Left ventricle myocardium inferior (tissue), 1 donor: ENCODE measurements at regions not wholly inside any gene's neighbourhood (a gene's known extent, or its start where the extent isn't known, plus 50 kb on each side); places are given as distances from the start of the nearest gene placed in this dataset.
"Not testable (repeated sequence)": the region's sequence is repeated elsewhere in the genome, so short reads cannot be mapped to it uniquely, and the experiment has no call there.

ENCODE experiments used
- DNase-seq: peaks from one replicate; pipeline ENCODE4 v3.0.0-alpha.2; 2020
- H3K27ac ChIP-seq: fragments of 200-600 bp; replicated peaks from 2 replicates; pipeline ENCODE4 v1.8.0; 2021
- H3K27me3 ChIP-seq: fragments of 200-600 bp; 2 replicates; pipeline ENCODE4 v1.8.0; 2021; ENCODE audit warnings: low read depth
- H3K36me3 ChIP-seq: fragments of 200-600 bp; 2 replicates; pipeline ENCODE4 v1.8.0; 2021
- H3K4me1 ChIP-seq: fragments of 200-600 bp; 2 replicates; pipeline ENCODE4 v1.8.0; 2021
- H3K4me3 ChIP-seq: fragments of 200-600 bp; 2 replicates; pipeline ENCODE4 v1.8.0; 2021; ENCODE audit warnings: mild to moderate bottlenecking, moderate library complexity
- H3K9me3 ChIP-seq: fragments of 200-600 bp; replicated peaks from 2 replicates; pipeline ENCODE4 v1.8.0; 2021
- CTCF ChIP-seq: fragments of 200-600 bp; IDR thresholded peaks from 2 replicates; pipeline ENCODE4 v1.8.0; 2021; ENCODE audit warnings: antibody characterized with exemption, mild to moderate bottlenecking, borderline replicate concordance
- intact Hi-C: fragments of 100-400 bp; cut with micrococcal nuclease; formaldehyde crosslinking; loops from one replicate; pipeline ENCODE4 v1.11.0; 2022
- donor health status: DM: no; HTN: yes; CAD: no; lungs with severe emphysema.

GRCh38 chr2:44104855-44105271 lies 63.8 kb upstream of the PPM1B start:
- peaks cover 10% of the 10 kb centered on the region for H3K4me1 ChIP-seq
- DNase-seq: no peak
- no peaks in the 10 kb centered on the region for H3K9me3 ChIP-seq
- H3K27ac ChIP-seq: no peak overlapping the region
- H3K36me3 ChIP-seq: no peaks in the 10 kb centered on the region
- intact Hi-C loops: no loop called here
- no peak for TF ChIP-seq CTCF
- H3K4me3 ChIP-seq: no peak overlapping the region
- H3K27me3 ChIP-seq: no peaks in the 10 kb centered on the region

GRCh38 chr2:44106509-44106908 lies 62.2 kb upstream of the PPM1B start:
- H3K4me1 ChIP-seq, DNase-seq, H3K36me3 ChIP-seq, H3K4me3 ChIP-seq, H3K27me3 ChIP-seq, intact Hi-C loops, H3K9me3 ChIP-seq, H3K27ac ChIP-seq: not testable (repeated sequence)

GRCh38 chr2:44107086-44107740 lies 61.5 kb upstream of the PPM1B start:
- intact Hi-C loops: no loop called here

GRCh38 chr2:44107974-44108373 lies 60.7 kb upstream of the PPM1B start:
- H3K9me3 ChIP-seq: no peaks in the 10 kb centered on the region
- H3K27ac ChIP-seq: no peak overlapping the region
- H3K4me1 ChIP-seq: no peaks in the 10 kb centered on the region
- DNase-seq: no peak
- no peak overlapping the region for H3K4me3 ChIP-seq
- H3K36me3 ChIP-seq: no peaks in the 10 kb centered on the region
- no peak for TF ChIP-seq CTCF
- intact Hi-C loops: no loop called here
- H3K27me3 ChIP-seq: no peaks in the 10 kb centered on the region

More at GRCh38 chr2:44107086-44107740, 61.5 kb upstream of the PPM1B start:
- Histone ChIP-seq H3K9me3 (no peaks in the 10 kb centered on the region), H3K4me3 (no peak overlapping the region), H3K4me1 (no peaks in the 10 kb centered on the region), H3K36me3 (no peaks in the 10 kb centered on the region), H3K27me3 (no peaks in the 10 kb centered on the region), H3K27ac (no peak overlapping the region)
- TF ChIP-seq CTCF: no peak
- no peak for DNase-seq

GRCh38 chr2:44109166-44109565 lies 59.5 kb upstream of the PPM1B start:
- Histone ChIP-seq H3K4me1 (no peaks in the 10 kb centered on the region), H3K9me3 (no peaks in the 10 kb centered on the region), H3K4me3 (no peak overlapping the region), H3K36me3 (no peaks in the 10 kb centered on the region), H3K27ac (no peak overlapping the region), H3K27me3 (no peaks in the 10 kb centered on the region)
- no peak for DNase-seq
- intact Hi-C loops: no loop called here
- TF ChIP-seq CTCF: no peak

GRCh38 chr2:44110444-44110843 lies 58.2 kb upstream of the PPM1B start:
- Histone ChIP-seq H3K27me3 (no peaks in the 10 kb centered on the region), H3K36me3 (no peaks in the 10 kb centered on the region), H3K9me3 (no peaks in the 10 kb centered on the region), H3K4me3 (no peak overlapping the region), H3K4me1 (no peaks in the 10 kb centered on the region), H3K27ac (no peak overlapping the region)
- TF ChIP-seq CTCF: no peak
- no peak for DNase-seq
- intact Hi-C loops: no loop called here
